Astrocyte (in vitro differentiated cells and primary cell): ENCODE measurements at regions not wholly inside any gene's neighbourhood (a gene's known extent, or its start where the extent isn't known, plus 50 kb on each side); places are given as distances from the start of the nearest gene placed in this dataset.

ENCODE experiments used
- DNase-seq: peaks from one replicate; pipeline ENCODE4 v3.0.0-alpha.2; 2010; ENCODE audit warnings: low read depth
- FAIRE-seq: peaks from 2 replicates; lab custom pipeline; 2011; peaks lifted over from hg19 to GRCh38; lab: Jason Lieb, UNC
- H2AFZ ChIP-seq: 2 replicates; pipeline ENCODE4 v1.6.0; 2012; ENCODE audit warnings: low read depth, low read length, inconsistent platforms
- H3K27ac ChIP-seq: 2 replicates; pipeline ENCODE4 v1.5.1; 2011; ENCODE audit warnings: low read depth, low read length, inconsistent platforms
- H3K27me3 ChIP-seq: 2 replicates; pipeline ENCODE4 v1.6.0; 2011; ENCODE audit warnings: low read length, inconsistent platforms; ENCODE audit not compliant: insufficient read depth
- H3K36me3 ChIP-seq: 2 replicates; pipeline ENCODE4 v1.5.1; 2011; ENCODE audit warnings: low read length, inconsistent platforms; ENCODE audit not compliant: insufficient read depth
- H3K4me1 ChIP-seq: 2 replicates; pipeline ENCODE4 v1.5.1; 2011; ENCODE audit warnings: low read length, inconsistent platforms; ENCODE audit not compliant: insufficient read depth
- H3K4me2 ChIP-seq: 2 replicates; pipeline ENCODE4 v1.6.0; 2012; ENCODE audit warnings: low read length, inconsistent platforms
- H3K4me3 ChIP-seq: 2 replicates; pipeline ENCODE4 v1.5.1; 2011; ENCODE audit warnings: low read depth, mild to moderate bottlenecking, low read length, inconsistent platforms; ENCODE audit not compliant: insufficient read depth
- H3K79me2 ChIP-seq: 2 replicates; pipeline ENCODE4 v1.6.0; 2012; ENCODE audit warnings: mild to moderate bottlenecking, low read length, inconsistent platforms; ENCODE audit not compliant: insufficient read depth
- H3K9ac ChIP-seq: 2 replicates; pipeline ENCODE4 v1.6.0; 2012; ENCODE audit warnings: mild to moderate bottlenecking, low read length, inconsistent platforms
- H3K9me3 ChIP-seq: 2 replicates; pipeline ENCODE4 v1.5.1; 2012; ENCODE audit warnings: low read depth, mild to moderate bottlenecking, low read length, inconsistent platforms; ENCODE audit not compliant: insufficient read depth
- H4K20me1 ChIP-seq: 2 replicates; pipeline ENCODE4 v1.6.0; 2012; ENCODE audit warnings: low read length, inconsistent platforms; ENCODE audit not compliant: insufficient read depth
- H3K27ac Mint-ChIP-seq: one replicate; pipeline ENCODE4 v1.8.0; 2021; ENCODE audit warnings: mild to moderate bottlenecking, mixed read lengths; ENCODE audit not compliant: unreplicated experiment
- H3K27me3 Mint-ChIP-seq: one replicate; pipeline ENCODE4 v1.8.0; 2021; ENCODE audit warnings: low read depth, mixed read lengths; ENCODE audit not compliant: unreplicated experiment
- H3K36me3 Mint-ChIP-seq: one replicate; pipeline ENCODE4 v1.8.0; 2021; ENCODE audit warnings: low read depth, mixed read lengths; ENCODE audit not compliant: unreplicated experiment
- H3K4me1 Mint-ChIP-seq: one replicate; pipeline ENCODE4 v1.8.0; 2021; ENCODE audit warnings: low read depth, mixed read lengths; ENCODE audit not compliant: unreplicated experiment
- H3K4me3 Mint-ChIP-seq: one replicate; pipeline ENCODE4 v1.8.0; 2021; ENCODE audit warnings: mild to moderate bottlenecking, moderate library complexity, mixed read lengths; ENCODE audit not compliant: unreplicated experiment
- H3K9me3 Mint-ChIP-seq: one replicate; pipeline ENCODE4 v1.8.0; 2021; ENCODE audit warnings: mild to moderate bottlenecking, mixed read lengths; ENCODE audit not compliant: unreplicated experiment
- EZH2 ChIP-seq: IDR thresholded peaks from 2 replicates; pipeline ENCODE4 v1.6.1; 2012; ENCODE audit warnings: mild to moderate bottlenecking, low read length, inconsistent platforms; ENCODE audit not compliant: insufficient read depth
- TF ChIP-seq, protein P1 (sequence below): IDR thresholded peaks from 2 replicates; pipeline ENCODE4 v1.5.1; 2011; ENCODE audit warnings: low read depth, mild to moderate bottlenecking, inconsistent platforms, low read length, moderate library complexity; ENCODE audit not compliant: insufficient read depth

DNA sequence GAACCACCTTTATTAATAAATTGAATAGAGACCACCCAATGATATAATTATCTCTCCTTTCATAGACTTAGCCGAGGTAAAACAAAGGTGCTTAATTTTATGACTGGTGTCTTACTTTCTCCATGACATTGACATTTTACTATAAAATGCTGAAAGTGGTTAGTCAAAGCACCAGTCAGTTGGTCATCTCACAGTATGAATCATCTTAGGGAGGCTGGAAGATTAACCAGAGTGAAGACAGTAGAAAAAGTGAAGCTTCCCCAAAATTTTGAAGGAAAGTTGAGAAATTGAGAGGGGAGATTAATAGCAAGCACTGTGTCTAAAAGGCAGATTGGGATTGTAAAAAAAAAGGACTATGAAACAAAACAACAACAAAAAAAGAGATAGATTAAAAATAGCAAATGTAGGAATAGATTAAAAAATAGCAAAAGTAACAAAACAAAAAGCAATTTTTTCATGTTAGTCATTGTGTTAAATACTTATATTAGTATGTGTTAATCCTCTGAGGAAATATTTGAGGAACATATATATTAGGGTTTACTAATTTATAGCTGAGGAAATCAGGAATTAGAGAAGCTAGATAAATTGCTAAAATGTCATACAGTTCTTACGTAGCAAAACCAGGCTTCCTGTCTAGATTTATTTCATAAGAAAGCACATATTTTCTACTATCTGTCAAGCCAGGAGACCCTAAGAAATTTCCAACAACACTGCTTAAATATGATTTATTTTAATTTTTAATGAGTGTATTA, 557.3 kb upstream of the ANO5 start:
- Histone ChIP-seq H3K4me1 (no peaks in the 10 kb centered on the region), H3K36me3 (no peaks in the 10 kb centered on the region), H3K27me3 (no peaks in the 10 kb centered on the region), H4K20me1 (no peaks in the 10 kb centered on the region), H3K4me3 (no peak overlapping the region), H3K9me3 (no peaks in the 10 kb centered on the region), H3K9ac (no peak overlapping the region), H3K79me2 (no peaks in the 10 kb centered on the region), H2AFZ (no peak overlapping the region), H3K4me2 (no peak overlapping the region), H3K27ac (no peak overlapping the region)
- FAIRE-seq (no peak), DNase-seq (no peak)
- TF ChIP-seq, protein P1, sequence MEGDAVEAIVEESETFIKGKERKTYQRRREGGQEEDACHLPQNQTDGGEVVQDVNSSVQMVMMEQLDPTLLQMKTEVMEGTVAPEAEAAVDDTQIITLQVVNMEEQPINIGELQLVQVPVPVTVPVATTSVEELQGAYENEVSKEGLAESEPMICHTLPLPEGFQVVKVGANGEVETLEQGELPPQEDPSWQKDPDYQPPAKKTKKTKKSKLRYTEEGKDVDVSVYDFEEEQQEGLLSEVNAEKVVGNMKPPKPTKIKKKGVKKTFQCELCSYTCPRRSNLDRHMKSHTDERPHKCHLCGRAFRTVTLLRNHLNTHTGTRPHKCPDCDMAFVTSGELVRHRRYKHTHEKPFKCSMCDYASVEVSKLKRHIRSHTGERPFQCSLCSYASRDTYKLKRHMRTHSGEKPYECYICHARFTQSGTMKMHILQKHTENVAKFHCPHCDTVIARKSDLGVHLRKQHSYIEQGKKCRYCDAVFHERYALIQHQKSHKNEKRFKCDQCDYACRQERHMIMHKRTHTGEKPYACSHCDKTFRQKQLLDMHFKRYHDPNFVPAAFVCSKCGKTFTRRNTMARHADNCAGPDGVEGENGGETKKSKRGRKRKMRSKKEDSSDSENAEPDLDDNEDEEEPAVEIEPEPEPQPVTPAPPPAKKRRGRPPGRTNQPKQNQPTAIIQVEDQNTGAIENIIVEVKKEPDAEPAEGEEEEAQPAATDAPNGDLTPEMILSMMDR = no peak
- Mint-ChIP-seq H3K27ac (no peak overlapping the region), H3K4me1 (peaks cover 7% of the 10 kb centered on the region), H3K4me3 (no peak overlapping the region), H3K27me3 (no peaks in the 10 kb centered on the region), H3K36me3 (no peaks in the 10 kb centered on the region), H3K9me3 (no peaks in the 10 kb centered on the region)

DNA sequence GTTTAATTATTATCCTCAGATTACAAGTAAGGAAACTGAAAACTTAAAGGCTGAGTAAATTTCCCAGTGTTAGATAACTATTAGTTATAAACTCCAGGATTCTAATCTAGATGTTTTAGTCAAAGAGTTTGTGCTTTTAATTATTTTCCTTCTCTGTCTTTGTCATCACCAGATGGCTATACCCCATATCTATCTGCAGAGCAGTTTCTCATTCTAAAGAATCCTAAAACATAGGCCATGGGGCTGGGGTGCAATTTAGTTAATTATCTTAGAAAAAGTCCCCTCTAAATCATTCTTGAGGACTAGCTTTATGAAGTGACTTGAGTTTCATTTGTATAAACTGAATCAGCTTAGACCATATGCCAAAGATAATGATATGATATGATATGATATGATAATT, 556.3 kb upstream of the ANO5 start:
- no peaks in the 10 kb centered on the region for H3K27me3 ChIP-seq
- H4K20me1 ChIP-seq = no peaks in the 10 kb centered on the region
- FAIRE-seq (no peak), DNase-seq (no peak)
- no peak overlapping the region for H3K4me2 ChIP-seq
- H3K9me3 Mint-ChIP-seq = no peaks in the 10 kb centered on the region
- H3K4me1 ChIP-seq = no peaks in the 10 kb centered on the region
- H3K4me3 Mint-ChIP-seq = no peak overlapping the region
- H3K79me2 ChIP-seq = no peaks in the 10 kb centered on the region
- TF ChIP-seq, protein P1 = no peak
- TF ChIP-seq EZH2 = no peak
- no peak overlapping the region for H2AFZ ChIP-seq
- no peaks in the 10 kb centered on the region for H3K36me3 ChIP-seq
- H3K36me3 Mint-ChIP-seq = no peaks in the 10 kb centered on the region
- H3K4me1 Mint-ChIP-seq = peaks cover 7% of the 10 kb centered on the region
- no peak overlapping the region for H3K4me3 ChIP-seq
- H3K27me3 Mint-ChIP-seq = no peaks in the 10 kb centered on the region
- no peak overlapping the region for H3K27ac ChIP-seq
- no peaks in the 10 kb centered on the region for H3K9me3 ChIP-seq
- no peak overlapping the region for H3K9ac ChIP-seq
- no peak overlapping the region for H3K27ac Mint-ChIP-seq

DNA sequence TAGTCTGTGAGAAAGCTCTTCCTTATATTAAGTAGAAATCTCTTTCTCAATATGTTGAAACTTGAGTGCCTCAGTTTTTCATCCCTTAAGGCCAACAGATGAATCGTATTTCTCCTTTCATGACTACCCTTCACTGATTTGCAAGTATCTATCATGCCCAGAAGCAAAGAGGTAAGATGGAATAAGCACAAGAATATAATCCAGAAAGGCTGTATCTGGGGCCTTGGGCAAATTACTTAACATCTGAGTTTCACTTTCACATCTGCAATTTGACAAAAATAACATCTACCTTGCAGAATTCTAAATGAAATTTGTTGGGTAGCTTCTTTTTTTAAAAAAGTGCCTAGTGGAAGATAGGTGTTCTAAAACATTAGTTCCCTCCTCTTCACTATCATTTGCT, 552.4 kb upstream of the ANO5 start:
- no peaks in the 10 kb centered on the region for H3K27me3 ChIP-seq
- TF ChIP-seq EZH2 = no peak
- TF ChIP-seq, protein P1 = no peak
- FAIRE-seq (no peak), DNase-seq (no peak)
- no peaks in the 10 kb centered on the region for H3K9me3 Mint-ChIP-seq
- H3K79me2 ChIP-seq = no peaks in the 10 kb centered on the region
- H3K4me1 ChIP-seq = no peaks in the 10 kb centered on the region
- H3K27ac ChIP-seq = no peak overlapping the region
- H3K27ac Mint-ChIP-seq = no peak overlapping the region
- no peak overlapping the region for H3K9ac ChIP-seq
- H3K4me2 ChIP-seq = no peak overlapping the region
- H4K20me1 ChIP-seq = no peaks in the 10 kb centered on the region
- peaks cover 2% of the 10 kb centered on the region for H3K4me1 Mint-ChIP-seq
- H3K27me3 Mint-ChIP-seq = no peaks in the 10 kb centered on the region
- H3K36me3 ChIP-seq = no peaks in the 10 kb centered on the region
- peaks cover 2% of the 10 kb centered on the region for H3K9me3 ChIP-seq
- no peak overlapping the region for H3K4me3 ChIP-seq
- no peaks in the 10 kb centered on the region for H3K36me3 Mint-ChIP-seq
- no peak overlapping the region for H2AFZ ChIP-seq
- H3K4me3 Mint-ChIP-seq = no peak overlapping the region
